Thyroid gland (tissue), 4 donors: ENCODE measurements at regions not wholly inside any gene's neighbourhood (a gene's known extent, or its start where the extent isn't known, plus 50 kb on each side); places are given as distances from the start of the nearest gene placed in this dataset.
A peak's percentile ranks its signal among the peaks of the same experiment; 100 is the strongest.

ENCODE experiments used
- DNase-seq, 2 donors: peaks; one replicate each; pipeline ENCODE4 v3.0.0-alpha.2; 2019
- H3K27ac ChIP-seq, 3 donors: fragments of 200-600 bp; sonication (generic); 1 replicate in 2 of 3; 2 replicates in 1 of 3; pipeline ENCODE4 v1.5.1; 2016 to 2019; ENCODE audit warnings: mild to moderate bottlenecking in 1 of 3, moderate library complexity in 1 of 3
- H3K27me3 ChIP-seq: fragments of 200-600 bp; sonication (generic); one replicate; pipeline ENCODE4 v1.5.1; 2019
- H3K36me3 ChIP-seq, 2 donors: fragments of 200-600 bp; sonication (generic); one replicate each; pipeline ENCODE4 v1.5.1; 2016 to 2019
- H3K4me1 ChIP-seq, 2 donors: fragments of 200-600 bp; sonication (generic); one replicate each; pipeline ENCODE4 v1.5.1; 2017 to 2019
- H3K4me3 ChIP-seq, 3 donors: fragments of 200-600 bp; sonication (generic); replicated peaks in 1 of 3; 1 replicate in 2 of 3; 2 replicates in 1 of 3; pipeline ENCODE4 v1.5.1; 2016; ENCODE audit warnings: mild to moderate bottlenecking in 1 of 3
- H3K9me3 ChIP-seq: fragments of 200-600 bp; sonication (generic); one replicate; pipeline ENCODE4 v1.5.1; 2017
- POLR2A ChIP-seq, 2 donors: fragments of 450-650 bp; IDR thresholded peaks; one replicate each; pipeline ENCODE4 v1.6.1; 2017; ENCODE audit warnings: antibody characterized with exemption in 2 of 2, mild to moderate bottlenecking in 2 of 2, moderate library complexity in 1 of 2
- WGBS, 2 donors: methylation state at CpG; one replicate each; pipeline ENCODE4 v1.1.5; 2017; 5-methylcytosine and 5-hydroxymethylcytosine counted together
- intact Hi-C: fragments of 100-400 bp; cut with DNase I; formaldehyde crosslinking; loops from one replicate; pipeline ENCODE4 v1.15.1; 2023
- TF ChIP-seq, protein P1 (sequence below), 6 experiments: fragments of 200-600 bp in 3 of 6; fragments of 450-650 bp in 3 of 6; sonication (generic) in 3 of 6; IDR thresholded peaks; one replicate each; pipeline ENCODE4 v1.5.1; 2016 to 2019; ENCODE audit warnings: antibody characterized with exemption in 6 of 6, mild to moderate bottlenecking in 2 of 6, inconsistent platforms in 1 of 6, moderate library complexity in 1 of 6

DNA sequence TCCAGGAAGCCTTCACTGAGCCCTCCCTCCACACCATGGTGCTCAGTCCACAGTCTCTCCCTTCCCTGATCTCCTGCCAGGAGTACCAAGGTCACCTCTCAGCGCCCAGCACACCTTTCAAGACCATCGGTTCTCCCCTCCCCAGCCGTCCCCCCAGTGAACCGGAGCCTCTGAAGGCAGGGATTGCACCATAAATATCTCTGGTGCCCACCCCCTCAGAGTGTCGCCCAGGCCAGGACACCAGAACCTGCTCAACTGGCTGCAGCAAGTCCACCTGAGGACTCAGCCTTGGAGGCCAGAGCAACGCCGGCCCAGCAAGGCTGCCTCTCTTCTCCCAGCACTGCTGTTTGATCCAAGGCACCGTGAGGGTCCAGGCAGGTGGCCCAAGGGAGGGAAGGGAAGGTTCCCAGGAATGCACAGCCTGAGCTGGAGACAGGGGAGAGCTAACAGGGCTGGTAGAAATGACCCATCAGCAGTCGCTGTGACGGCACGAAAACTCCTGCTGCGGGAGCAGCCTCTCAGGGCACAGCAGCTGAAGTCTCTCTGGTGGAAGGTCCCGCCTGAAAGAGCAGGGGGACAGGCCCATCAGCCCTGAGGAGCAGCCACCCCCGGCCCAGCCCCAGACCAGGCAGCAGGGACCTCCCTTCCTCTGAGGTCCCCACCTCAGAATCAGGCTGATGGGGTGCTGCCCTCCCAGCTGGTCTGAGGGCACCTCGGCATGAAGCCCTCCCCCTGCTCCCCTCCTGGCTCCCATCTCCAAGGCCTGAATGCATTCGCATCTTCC lies 80.3 kb downstream of the BUD13 start:
- TF ChIP-seq, protein P1, sequence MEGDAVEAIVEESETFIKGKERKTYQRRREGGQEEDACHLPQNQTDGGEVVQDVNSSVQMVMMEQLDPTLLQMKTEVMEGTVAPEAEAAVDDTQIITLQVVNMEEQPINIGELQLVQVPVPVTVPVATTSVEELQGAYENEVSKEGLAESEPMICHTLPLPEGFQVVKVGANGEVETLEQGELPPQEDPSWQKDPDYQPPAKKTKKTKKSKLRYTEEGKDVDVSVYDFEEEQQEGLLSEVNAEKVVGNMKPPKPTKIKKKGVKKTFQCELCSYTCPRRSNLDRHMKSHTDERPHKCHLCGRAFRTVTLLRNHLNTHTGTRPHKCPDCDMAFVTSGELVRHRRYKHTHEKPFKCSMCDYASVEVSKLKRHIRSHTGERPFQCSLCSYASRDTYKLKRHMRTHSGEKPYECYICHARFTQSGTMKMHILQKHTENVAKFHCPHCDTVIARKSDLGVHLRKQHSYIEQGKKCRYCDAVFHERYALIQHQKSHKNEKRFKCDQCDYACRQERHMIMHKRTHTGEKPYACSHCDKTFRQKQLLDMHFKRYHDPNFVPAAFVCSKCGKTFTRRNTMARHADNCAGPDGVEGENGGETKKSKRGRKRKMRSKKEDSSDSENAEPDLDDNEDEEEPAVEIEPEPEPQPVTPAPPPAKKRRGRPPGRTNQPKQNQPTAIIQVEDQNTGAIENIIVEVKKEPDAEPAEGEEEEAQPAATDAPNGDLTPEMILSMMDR (IDR thresholded peaks at IDR 0.05) = no peak
- no peak for TF ChIP-seq POLR2A (IDR thresholded peaks at IDR 0.05)
- no peaks in the 10 kb centered on the region for H3K4me1 ChIP-seq
- no peak overlapping the region for H3K27ac ChIP-seq
- no peaks in the 10 kb centered on the region for H3K9me3 ChIP-seq
- intact Hi-C loops = no loop called here
- no peaks in the 10 kb centered on the region for H3K27me3 ChIP-seq
- DNase-seq = no peak
- H3K36me3 ChIP-seq = no peaks in the 10 kb centered on the region
- WGBS, 2 donors = 61 to 66% methylated on average over 14 to 16 of the region's 16 CpGs
- H3K4me3 ChIP-seq = no peak overlapping the region

GRCh38 chr11:116691771-116692177 lies 81.0 kb downstream of the BUD13 start:
- no peak overlapping the region for H3K4me3 ChIP-seq
- TF ChIP-seq, protein P1 (IDR thresholded peaks at IDR 0.05) = peak; percentile 59 to 88 (median 73)
- no peak for TF ChIP-seq POLR2A (IDR thresholded peaks at IDR 0.05)
- H3K36me3 ChIP-seq = no peaks in the 10 kb centered on the region
- WGBS, 2 donors = 19 to 23% methylated on average over 10 of the region's 10 CpGs
- intact Hi-C loops = no loop called here
- peak; percentile 32 to 37 for DNase-seq
- H3K27me3 ChIP-seq = no peaks in the 10 kb centered on the region
- no peak overlapping the region for H3K27ac ChIP-seq
- no peaks in the 10 kb centered on the region for H3K9me3 ChIP-seq
- no peaks in the 10 kb centered on the region for H3K4me1 ChIP-seq

DNA sequence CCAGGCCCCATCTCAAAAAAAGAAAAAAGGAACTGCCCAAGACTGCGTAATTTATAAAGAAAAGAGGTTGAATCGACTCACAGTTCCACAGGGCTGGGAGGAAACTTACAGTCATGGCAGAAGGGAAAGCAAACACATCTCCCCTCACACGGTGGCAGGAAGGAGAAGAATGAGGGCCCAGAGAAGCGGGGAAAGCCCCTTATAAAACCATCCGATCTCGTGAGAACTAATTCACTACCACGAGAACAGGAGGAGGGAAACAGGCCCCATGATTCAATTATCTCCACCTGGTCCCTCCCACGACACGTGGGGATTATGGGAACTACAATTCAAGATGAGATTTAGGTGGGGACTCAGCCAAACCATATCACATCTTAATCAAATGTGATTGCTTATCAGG lies 82.2 kb downstream of the BUD13 start:
- intact Hi-C loops = no loop called here
- no peaks in the 10 kb centered on the region for H3K36me3 ChIP-seq
- H3K4me3 ChIP-seq = no peak overlapping the region
- H3K27ac ChIP-seq = no peak overlapping the region
- no peak for DNase-seq
- no peaks in the 10 kb centered on the region for H3K4me1 ChIP-seq
- H3K9me3 ChIP-seq = no peaks in the 10 kb centered on the region
- no peaks in the 10 kb centered on the region for H3K27me3 ChIP-seq
- no peak for TF ChIP-seq POLR2A (IDR thresholded peaks at IDR 0.05)
- TF ChIP-seq, protein P1 (IDR thresholded peaks at IDR 0.05) = no peak
- WGBS, 2 donors = 83 to 84% methylated on average over 9 of the region's 9 CpGs

DNA sequence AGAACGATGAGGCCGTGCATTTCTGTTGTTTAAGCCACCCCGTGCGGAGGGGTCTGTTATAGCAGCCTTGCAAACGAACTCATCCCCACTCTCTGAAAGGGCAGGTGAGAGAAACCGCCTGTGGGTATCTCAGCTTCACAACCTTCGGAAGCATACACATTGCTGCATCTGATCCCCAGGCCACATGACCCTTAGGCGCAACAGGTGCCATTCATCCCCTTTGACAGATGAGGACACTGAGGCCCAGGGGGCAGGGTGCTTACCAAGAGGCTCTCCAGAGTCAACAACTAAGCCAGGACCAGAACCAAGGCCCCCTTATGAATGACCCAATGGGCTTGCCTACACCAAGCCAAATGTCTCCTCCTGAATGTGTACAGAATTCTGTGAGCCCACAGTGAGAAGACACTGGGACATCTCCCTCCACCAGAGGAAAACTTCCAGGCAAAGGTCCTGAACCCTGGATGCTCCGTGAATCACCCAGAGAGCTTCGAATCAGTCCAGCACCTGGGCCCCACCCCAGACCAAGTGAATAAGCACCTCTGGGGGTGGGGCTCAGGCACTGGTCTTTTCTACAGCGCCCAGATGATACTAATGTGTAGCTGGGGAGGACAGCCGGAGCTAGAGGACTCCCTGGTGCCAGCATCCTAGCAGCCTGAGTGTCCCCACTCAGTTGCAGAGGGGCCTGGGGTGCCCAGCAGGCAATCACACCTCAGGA lies 83.2 kb downstream of the BUD13 start:
- intact Hi-C loops = no loop called here
- no peaks in the 10 kb centered on the region for H3K9me3 ChIP-seq
- H3K27me3 ChIP-seq = no peaks in the 10 kb centered on the region
- no peak overlapping the region for H3K27ac ChIP-seq
- no peaks in the 10 kb centered on the region for H3K36me3 ChIP-seq
- 81 to 87% methylated on average over 7 to 12 of the region's 12 CpGs for WGBS, 2 donors
- no peak for TF ChIP-seq POLR2A (IDR thresholded peaks at IDR 0.05)
- TF ChIP-seq, protein P1 (IDR thresholded peaks at IDR 0.05) = no peak
- DNase-seq = no peak
- H3K4me1 ChIP-seq = no peaks in the 10 kb centered on the region
- no peak overlapping the region for H3K4me3 ChIP-seq

GRCh38 chr11:116688202-116688540 lies 84.6 kb downstream of the BUD13 start:
- Histone ChIP-seq H3K4me3 (no peak overlapping the region), H3K27me3 (no peaks in the 10 kb centered on the region), H3K4me1 (no peaks in the 10 kb centered on the region), H3K9me3 (no peaks in the 10 kb centered on the region), H3K36me3 (no peaks in the 10 kb centered on the region), H3K27ac (no peak overlapping the region)
- no peak for TF ChIP-seq POLR2A (IDR thresholded peaks at IDR 0.05)
- TF ChIP-seq, protein P1 (IDR thresholded peaks at IDR 0.05) = no peak
- intact Hi-C loops = no loop called here
- 39 to 40% methylated on average over 5 to 6 of the region's 6 CpGs for WGBS, 2 donors
- DNase-seq = no peak
